T-helper 9 cell (primary cell): ENCODE measurements at regions not wholly inside any gene's neighbourhood (a gene's known extent, or its start where the extent isn't known, plus 50 kb on each side); places are given as distances from the start of the nearest gene placed in this dataset.

Source experiments
- DNase-seq: peaks from one replicate; pipeline ENCODE4 v3.0.0-alpha.2; 2020

- no peak for DNase-seq
Observed at GRCh38 chr3:7915356-7915755, 586.3 kb upstream of the LMCD1 start.

GRCh38 chr3:7917443-7918151 is 584.0 kb upstream of the LMCD1 start:
- no peak for DNase-seq

DNA sequence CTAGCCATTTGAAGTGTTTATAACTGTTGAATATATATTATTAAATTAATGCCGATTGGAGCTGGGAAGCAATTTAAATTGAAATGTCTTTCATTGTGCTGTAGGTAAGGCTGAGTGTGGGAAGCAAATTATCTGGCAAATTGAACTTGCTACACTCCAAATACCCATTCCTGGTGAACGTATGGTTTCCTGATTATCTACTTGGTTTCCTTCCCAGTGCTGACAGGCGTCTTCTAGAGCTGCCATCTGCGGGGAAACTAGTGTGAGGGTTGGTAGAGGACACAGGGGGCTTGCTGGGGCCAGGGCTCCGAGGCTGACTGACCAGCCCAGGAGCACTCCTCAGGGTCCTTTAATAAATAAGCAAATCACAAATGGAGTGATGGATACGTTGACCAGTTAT is 581.4 kb upstream of the LMCD1 start:
- no peak for DNase-seq

GRCh38 chr3:7924228-7924627 is 577.4 kb upstream of the LMCD1 start:
- DNase-seq, result no peak

GRCh38 chr3:7927015-7927414 is 574.6 kb upstream of the LMCD1 start:
- DNase-seq, result no peak

GRCh38 chr3:7927864-7928263 is 573.8 kb upstream of the LMCD1 start:
- no peak for DNase-seq

- no peak for DNase-seq
Observed at GRCh38 chr3:7929319-7929889, 572.2 kb upstream of the LMCD1 start.

- no peak for DNase-seq
Observed at GRCh38 chr3:7934362-7934761, 567.3 kb upstream of the LMCD1 start.

DNA sequence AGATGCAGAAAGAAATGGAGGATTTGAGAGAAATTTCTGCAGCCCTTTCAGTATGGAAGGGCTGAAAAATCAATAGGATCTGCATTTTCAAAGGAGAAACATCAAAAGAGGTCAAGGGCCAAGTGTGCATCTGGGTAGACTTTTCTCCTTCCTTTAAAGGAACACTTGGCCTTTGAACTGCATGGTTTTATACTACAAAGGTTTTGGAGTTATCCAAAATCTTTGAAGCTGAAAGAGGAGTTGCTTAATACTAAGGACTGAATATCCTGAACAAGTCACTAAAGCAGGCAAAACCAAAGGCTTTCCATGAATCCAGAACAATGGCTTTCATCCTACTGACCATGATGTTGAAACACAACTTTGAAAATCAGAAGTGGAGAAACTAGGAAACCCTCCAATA is 553.7 kb upstream of the LMCD1 start:
- DNase-seq, result no peak

DNA sequence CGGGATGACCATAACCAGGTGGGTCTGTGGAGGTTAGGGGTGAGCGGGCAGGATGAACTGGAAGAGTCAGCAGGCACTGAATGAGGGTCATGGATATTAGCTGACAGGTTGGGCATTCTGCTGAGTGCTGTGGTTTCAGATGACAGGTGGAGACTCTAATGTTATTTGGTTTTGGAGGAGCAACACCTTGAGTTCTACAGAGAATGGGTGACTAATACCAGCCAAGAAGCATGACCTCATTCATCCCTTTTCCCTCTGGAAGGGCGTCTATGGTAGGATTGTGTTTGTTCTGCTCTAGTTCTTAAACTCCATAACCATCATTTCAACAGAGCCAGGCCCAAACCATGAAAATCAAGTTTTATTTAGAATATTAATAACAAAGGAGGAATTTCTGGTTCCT is 550.7 kb upstream of the LMCD1 start:
- DNase-seq, result no peak

- no peak for DNase-seq
Observed at GRCh38 chr3:7953449-7954014, 548.1 kb upstream of the LMCD1 start.

DNA sequence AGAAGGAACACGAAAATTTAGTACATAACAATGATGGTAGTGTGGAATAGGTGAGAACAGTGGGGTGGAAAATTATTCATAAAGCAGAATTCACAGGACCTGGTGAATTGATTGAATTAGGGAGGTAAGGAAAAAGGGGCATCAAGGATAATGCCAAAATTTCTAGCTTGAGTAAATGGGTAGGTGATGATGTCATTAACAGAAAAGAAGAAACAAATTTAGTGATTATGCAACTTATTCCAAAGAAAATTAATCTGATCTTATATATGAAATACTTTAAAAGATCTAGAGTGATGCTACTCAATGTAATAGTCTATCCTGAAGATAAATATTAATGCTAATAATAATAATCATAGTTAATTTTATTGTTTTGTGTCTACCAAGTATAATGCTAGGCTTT is 544.6 kb upstream of the LMCD1 start:
- no peak for DNase-seq

DNA sequence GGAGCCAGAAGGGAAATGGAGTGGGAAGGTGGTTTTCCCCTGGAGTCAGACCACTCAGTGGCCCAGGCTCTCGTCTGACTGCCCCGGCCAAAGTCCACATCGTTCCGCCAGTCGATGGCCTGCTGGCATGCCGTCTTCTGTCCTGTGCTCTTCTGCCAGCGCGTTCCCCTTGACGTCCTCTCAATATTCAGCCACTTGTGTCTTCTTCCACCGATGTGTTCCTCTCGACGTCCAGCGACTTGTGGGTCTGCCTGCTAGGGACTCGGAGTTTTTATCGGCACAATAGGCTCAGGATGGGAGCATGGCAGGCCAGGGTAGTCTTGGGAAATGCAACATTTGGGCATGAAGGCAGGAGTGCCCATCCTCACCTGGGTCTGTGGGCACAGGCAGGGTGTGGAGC is 542.5 kb upstream of the LMCD1 start:
- DNase-seq, result no peak

GRCh38 chr3:7960601-7961000 is 541.0 kb upstream of the LMCD1 start:
- DNase-seq, result no peak

- DNase-seq, result no peak
Observed at GRCh38 chr3:7962301-7962700, 539.3 kb upstream of the LMCD1 start.

- DNase-seq, result no peak
Observed at GRCh38 chr3:7964899-7965298, 536.7 kb upstream of the LMCD1 start.

GRCh38 chr3:7973006-7973405 is 528.6 kb upstream of the LMCD1 start:
- no peak for DNase-seq

- DNase-seq, result no peak
Observed at GRCh38 chr3:7977245-7978086, 524.2 kb upstream of the LMCD1 start.

DNA sequence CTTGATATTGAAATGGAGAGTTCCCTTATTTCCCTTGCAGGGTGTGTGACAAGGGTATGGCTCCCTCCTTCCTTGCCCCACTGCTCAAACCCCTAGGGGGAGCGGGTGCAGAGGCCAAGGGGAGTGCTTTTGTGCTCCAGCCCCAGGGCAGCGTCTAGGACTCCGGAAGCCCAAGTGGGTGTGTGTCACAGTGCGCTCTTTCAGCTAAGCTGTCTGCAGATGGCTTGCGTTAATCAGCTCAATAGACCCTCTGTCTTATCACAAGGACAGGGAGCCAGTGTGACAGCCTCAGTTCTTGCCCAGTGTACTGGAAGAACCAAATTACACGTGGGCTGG is 523.6 kb upstream of the LMCD1 start:
- DNase-seq, result no peak

DNA sequence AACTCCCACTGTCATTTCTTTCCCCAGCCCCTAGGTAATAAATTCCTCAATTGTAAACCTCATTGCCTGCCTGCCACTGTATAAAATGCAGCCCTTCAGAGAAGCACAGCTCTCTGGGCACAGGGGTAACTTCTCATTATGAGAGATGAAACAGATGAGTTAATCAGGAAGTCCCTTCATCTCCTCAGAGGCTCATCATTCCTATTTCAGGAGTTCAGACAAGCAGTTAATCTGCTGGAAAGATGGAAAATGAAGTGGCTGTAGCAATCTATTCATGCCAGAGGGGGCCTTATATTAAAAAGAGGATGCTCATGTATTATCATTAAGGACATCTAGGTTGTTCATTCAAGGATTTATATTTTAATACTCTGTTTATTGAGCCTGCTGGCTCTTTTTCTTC is 519.5 kb upstream of the LMCD1 start:
- DNase-seq, result no peak

DNA sequence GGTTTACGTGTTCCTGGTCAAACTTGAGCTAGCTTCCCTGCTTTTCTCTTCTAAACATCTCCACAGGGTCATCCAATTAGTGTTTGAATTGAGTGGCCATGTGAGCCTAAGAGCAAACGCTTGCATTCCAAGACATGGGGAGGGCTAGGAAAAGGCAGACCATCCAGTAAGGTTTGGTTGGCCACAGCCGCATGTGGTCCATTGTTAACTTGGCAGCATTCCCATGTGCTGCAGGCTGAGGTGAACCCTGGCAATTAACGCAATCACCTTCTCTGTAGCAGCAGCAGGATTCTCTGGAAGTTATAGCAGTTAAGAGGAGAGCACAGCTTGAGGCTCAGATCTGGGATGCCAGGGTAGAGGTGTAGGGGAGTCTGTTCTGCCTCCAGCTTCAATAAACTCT is 502.2 kb upstream of the LMCD1 start:
- no peak for DNase-seq

GRCh38 chr3:8001307-8001706 is 500.3 kb upstream of the LMCD1 start:
- no peak for DNase-seq

DNA sequence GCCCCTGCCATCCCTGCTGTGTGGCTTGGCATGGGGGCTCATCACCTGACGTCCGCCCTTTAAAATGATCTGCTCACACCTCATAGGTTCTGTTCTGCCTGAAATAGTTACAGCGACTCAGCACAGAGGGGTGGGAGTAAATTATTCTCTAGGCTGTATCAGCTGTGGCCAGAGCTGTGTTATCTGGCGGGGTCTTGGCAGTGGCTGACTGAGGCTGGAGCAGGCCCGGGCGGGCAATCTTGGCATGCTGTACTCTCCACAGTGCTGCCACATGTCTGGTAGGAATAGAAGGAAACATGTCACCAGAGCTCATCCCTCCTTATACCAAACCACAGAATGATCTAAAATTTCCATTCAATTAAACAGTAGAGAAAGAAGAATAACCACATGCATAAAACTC is 499.9 kb upstream of the LMCD1 start:
- no peak for DNase-seq

- no peak for DNase-seq
Observed at GRCh38 chr3:8011902-8012301, 489.7 kb upstream of the LMCD1 start.
